IPS-18a (cell line): ENCODE measurements at regions not wholly inside any gene's neighbourhood (a gene's known extent, or its start where the extent isn't known, plus 50 kb on each side); places are given as distances from the start of the nearest gene placed in this dataset.

Experiments used
- H3K27ac ChIP-seq: one replicate; pipeline ENCODE4 v1.5.1; 2013; ENCODE audit warnings: low read length
- H3K27me3 ChIP-seq: one replicate; pipeline ENCODE4 v1.6.1; 2013; ENCODE audit warnings: mild to moderate bottlenecking, low read length; ENCODE audit not compliant: control insufficient read depth, insufficient read depth
- H3K36me3 ChIP-seq: one replicate; pipeline ENCODE4 v1.6.1; 2013; ENCODE audit warnings: low read depth, low read length; ENCODE audit not compliant: control insufficient read depth
- H3K4me1 ChIP-seq: one replicate; pipeline ENCODE4 v1.6.1; 2013; ENCODE audit warnings: low read depth, low read length; ENCODE audit not compliant: control insufficient read depth
- H3K4me3 ChIP-seq: one replicate; pipeline ENCODE4 v1.5.1; 2013; ENCODE audit warnings: low read length
- H3K9ac ChIP-seq: one replicate; pipeline ENCODE4 v1.6.1; 2013; ENCODE audit warnings: mild to moderate bottlenecking, low read length, moderate library complexity
- H3K9me3 ChIP-seq: one replicate; pipeline ENCODE4 v1.6.1; 2013; ENCODE audit warnings: low read depth, low read length; ENCODE audit not compliant: control insufficient read depth

GRCh38 chr1:182292193-182292741 is 99.3 kb downstream of the GLUL start:
- Histone ChIP-seq H3K9me3 (no peaks in the 10 kb centered on the region), H3K4me3 (no peak overlapping the region), H3K4me1 (no peaks in the 10 kb centered on the region), H3K27me3 (no peaks in the 10 kb centered on the region), H3K36me3 (no peaks in the 10 kb centered on the region), H3K9ac (no peak overlapping the region), H3K27ac (no peak overlapping the region)

GRCh38 chr1:182291584-182292192 is 99.9 kb downstream of the GLUL start:
- Histone ChIP-seq H3K9me3 (no peaks in the 10 kb centered on the region), H3K4me1 (no peaks in the 10 kb centered on the region), H3K36me3 (no peaks in the 10 kb centered on the region), H3K4me3 (no peak overlapping the region), H3K9ac (no peak overlapping the region), H3K27ac (no peak overlapping the region), H3K27me3 (no peaks in the 10 kb centered on the region)

GRCh38 chr1:182288749-182289604 is 102.6 kb downstream of the GLUL start:
- Histone ChIP-seq H3K27me3 (no peaks in the 10 kb centered on the region), H3K36me3 (no peaks in the 10 kb centered on the region), H3K27ac (no peak overlapping the region), H3K4me1 (no peaks in the 10 kb centered on the region), H3K9ac (no peak overlapping the region), H3K9me3 (no peaks in the 10 kb centered on the region), H3K4me3 (no peak overlapping the region)

GRCh38 chr1:182286761-182287160 is 104.8 kb downstream of the GLUL start:
- H3K27me3 ChIP-seq = no peaks in the 10 kb centered on the region
- no peak overlapping the region for H3K4me3 ChIP-seq
- H3K9ac ChIP-seq = no peak overlapping the region
- no peaks in the 10 kb centered on the region for H3K36me3 ChIP-seq
- no peaks in the 10 kb centered on the region for H3K9me3 ChIP-seq
- H3K27ac ChIP-seq = no peak overlapping the region
- no peaks in the 10 kb centered on the region for H3K4me1 ChIP-seq

- H3K36me3 ChIP-seq = no peaks in the 10 kb centered on the region
- no peak overlapping the region for H3K4me3 ChIP-seq
- no peaks in the 10 kb centered on the region for H3K27me3 ChIP-seq
- no peaks in the 10 kb centered on the region for H3K9me3 ChIP-seq
- H3K27ac ChIP-seq = no peak overlapping the region
- no peak overlapping the region for H3K9ac ChIP-seq
- peaks cover 7% of the 10 kb centered on the region for H3K4me1 ChIP-seq
Observed at GRCh38 chr1:182283746-182284544, 107.6 kb downstream of the GLUL start.

GRCh38 chr1:182281541-182281940 is 110.0 kb downstream of the GLUL start:
- H3K9ac ChIP-seq = no peak overlapping the region
- no peaks in the 10 kb centered on the region for H3K27me3 ChIP-seq
- H3K4me3 ChIP-seq = no peak overlapping the region
- H3K27ac ChIP-seq = no peak overlapping the region
- H3K9me3 ChIP-seq = no peaks in the 10 kb centered on the region
- peaks cover 7% of the 10 kb centered on the region for H3K4me1 ChIP-seq
- H3K36me3 ChIP-seq = no peaks in the 10 kb centered on the region

- Histone ChIP-seq H3K36me3 (no peaks in the 10 kb centered on the region), H3K4me1 (peaks cover 7% of the 10 kb centered on the region), H3K9me3 (no peaks in the 10 kb centered on the region), H3K9ac (no peak overlapping the region), H3K27me3 (no peaks in the 10 kb centered on the region), H3K4me3 (no peak overlapping the region), H3K27ac (no peak overlapping the region)
Observed at GRCh38 chr1:182280504-182280900, 111.1 kb downstream of the GLUL start.

- Histone ChIP-seq H3K27ac (no peak overlapping the region), H3K4me3 (no peak overlapping the region), H3K9me3 (no peaks in the 10 kb centered on the region), H3K9ac (no peak overlapping the region), H3K27me3 (no peaks in the 10 kb centered on the region), H3K36me3 (no peaks in the 10 kb centered on the region), H3K4me1 (peaks cover 7% of the 10 kb centered on the region)
Observed at GRCh38 chr1:182279724-182280503, 111.7 kb downstream of the GLUL start.

GRCh38 chr1:182279302-182279701 is 112.3 kb downstream of the GLUL start:
- H3K36me3 ChIP-seq = no peaks in the 10 kb centered on the region
- no peaks in the 10 kb centered on the region for H3K9me3 ChIP-seq
- no peak overlapping the region for H3K27ac ChIP-seq
- no peaks in the 10 kb centered on the region for H3K27me3 ChIP-seq
- no peak overlapping the region for H3K4me3 ChIP-seq
- no peak overlapping the region for H3K9ac ChIP-seq
- H3K4me1 ChIP-seq = peaks cover 7% of the 10 kb centered on the region

GRCh38 chr1:182278144-182279054 is 113.2 kb downstream of the GLUL start:
- no peak overlapping the region for H3K27ac ChIP-seq
- H3K9ac ChIP-seq = no peak overlapping the region
- H3K27me3 ChIP-seq = no peaks in the 10 kb centered on the region
- no peak overlapping the region for H3K4me3 ChIP-seq
- H3K36me3 ChIP-seq = no peaks in the 10 kb centered on the region
- peaks cover 7% of the 10 kb centered on the region for H3K4me1 ChIP-seq
- H3K9me3 ChIP-seq = no peaks in the 10 kb centered on the region
